ENCODE measurements at regions not wholly inside any gene's neighbourhood (a gene's known extent, or its start where the extent isn't known, plus 50 kb on each side); places are given as distances from the start of the nearest gene placed in this dataset.

DNA sequence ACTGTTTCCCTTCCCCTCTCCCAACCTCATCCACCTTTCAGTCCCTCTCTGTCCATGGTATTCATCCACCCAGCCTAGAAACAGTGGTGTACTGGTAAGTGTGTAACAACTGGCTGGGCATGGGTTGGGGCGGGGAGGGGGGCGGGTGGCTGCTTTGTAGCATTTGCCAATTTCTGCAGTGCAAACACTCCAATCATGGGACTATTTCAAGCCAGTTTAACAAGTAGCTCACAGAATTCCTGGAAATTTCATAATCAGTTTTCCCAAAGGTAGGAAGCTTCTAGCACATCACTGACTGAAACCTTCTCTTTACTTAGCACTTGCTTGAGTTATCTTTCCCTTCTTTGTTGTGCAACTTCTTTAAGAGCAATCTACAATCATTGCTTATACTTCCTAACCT is 100.8 kb upstream of the WASF3 start:
- TF ChIP-seq POLR2A (IDR thresholded peaks at IDR 0.05), result no peak
- TF ChIP-seq, protein P1, sequence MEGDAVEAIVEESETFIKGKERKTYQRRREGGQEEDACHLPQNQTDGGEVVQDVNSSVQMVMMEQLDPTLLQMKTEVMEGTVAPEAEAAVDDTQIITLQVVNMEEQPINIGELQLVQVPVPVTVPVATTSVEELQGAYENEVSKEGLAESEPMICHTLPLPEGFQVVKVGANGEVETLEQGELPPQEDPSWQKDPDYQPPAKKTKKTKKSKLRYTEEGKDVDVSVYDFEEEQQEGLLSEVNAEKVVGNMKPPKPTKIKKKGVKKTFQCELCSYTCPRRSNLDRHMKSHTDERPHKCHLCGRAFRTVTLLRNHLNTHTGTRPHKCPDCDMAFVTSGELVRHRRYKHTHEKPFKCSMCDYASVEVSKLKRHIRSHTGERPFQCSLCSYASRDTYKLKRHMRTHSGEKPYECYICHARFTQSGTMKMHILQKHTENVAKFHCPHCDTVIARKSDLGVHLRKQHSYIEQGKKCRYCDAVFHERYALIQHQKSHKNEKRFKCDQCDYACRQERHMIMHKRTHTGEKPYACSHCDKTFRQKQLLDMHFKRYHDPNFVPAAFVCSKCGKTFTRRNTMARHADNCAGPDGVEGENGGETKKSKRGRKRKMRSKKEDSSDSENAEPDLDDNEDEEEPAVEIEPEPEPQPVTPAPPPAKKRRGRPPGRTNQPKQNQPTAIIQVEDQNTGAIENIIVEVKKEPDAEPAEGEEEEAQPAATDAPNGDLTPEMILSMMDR (IDR thresholded peaks at IDR 0.05), result no peak

Data from uterus (tissue), 2 donors.